Stimulated activated CD4-positive, alpha-beta T cell treated with anti-CD3 and anti-CD28 coated beads, TNF-alpha, amount 100 ng/mL, for 4 hours (primary cell): ENCODE measurements at regions not wholly inside any gene's neighbourhood (a gene's known extent, or its start where the extent isn't known, plus 50 kb on each side); places are given as distances from the start of the nearest gene placed in this dataset.

Experiments
- DNase-seq, 3 experiments: peaks; one replicate each; pipeline ENCODE4 v3.0.0-alpha.2; 2020; ENCODE audit warnings: low read depth in 3 of 3

GRCh38 chr4:183848805-183849204, 56.3 kb upstream of the STOX2 start:
- DNase-seq: no peak

- DNase-seq: no peak
Observed at GRCh38 chr4:183852910-183853547, 52.1 kb upstream of the STOX2 start.

GRCh38 chr4:183853548-183853940, 51.6 kb upstream of the STOX2 start:
- no peak for DNase-seq
